ENCODE measurements at regions not wholly inside any gene's neighbourhood (a gene's known extent, or its start where the extent isn't known, plus 50 kb on each side); places are given as distances from the start of the nearest gene placed in this dataset.

DNA sequence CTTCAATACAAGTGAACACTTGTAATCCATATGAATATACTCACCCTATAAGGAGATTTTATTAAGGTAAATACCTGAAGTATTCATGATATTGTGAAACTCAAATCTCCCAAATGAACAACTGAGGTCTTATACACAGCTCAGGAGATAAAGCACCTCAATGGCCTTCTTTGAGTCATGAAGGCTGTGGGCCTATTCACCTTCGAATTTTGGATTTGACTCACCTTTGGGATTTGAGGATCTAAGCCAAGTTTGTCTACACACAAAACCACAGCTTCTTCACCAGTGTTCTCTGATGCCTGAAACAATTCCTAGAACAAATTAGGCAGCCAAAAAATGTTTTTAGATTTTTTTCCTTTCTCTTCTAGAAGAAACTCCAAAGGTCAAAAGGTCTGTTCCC lies 194.1 kb downstream of the NUAK1 start:
- H3K27me3 Mint-ChIP-seq, result peaks cover 11% of the 10 kb centered on the region
- ChIA-PET POLR2A (no interaction called here), CTCF (no interaction called here)
- H3K27ac Mint-ChIP-seq, result no peak overlapping the region
- no peaks in the 10 kb centered on the region for H3K4me1 Mint-ChIP-seq (ENCODE audit: low read depth)
- H3K4me3 ChIP-seq (ENCODE audit: low read length), result no peak overlapping the region
- H3K27me3 ChIP-seq (ENCODE audit: control insufficient read depth in 1 of 2, insufficient read depth in 2 of 2, low read length in 2 of 2), result peaks cover 0 to 3% of the 10 kb centered on the region in 2 experiments
- no peak overlapping the region for H3K4me3 Mint-ChIP-seq
- H3K36me3 Mint-ChIP-seq (ENCODE audit: low read depth), result no peaks in the 10 kb centered on the region
- H3K4me1 ChIP-seq (ENCODE audit: insufficient read depth, low read length), result no peaks in the 10 kb centered on the region
- H3K27ac ChIP-seq (ENCODE audit: low read depth in 1 of 2, low read length in 2 of 2), result no peak overlapping the region
- intact Hi-C loops (cut with DNase I, micrococcal nuclease), result no loop called here
- ATAC-seq (ENCODE audit: poor library complexity), result no peak
- TF ChIP-seq, protein P1, sequence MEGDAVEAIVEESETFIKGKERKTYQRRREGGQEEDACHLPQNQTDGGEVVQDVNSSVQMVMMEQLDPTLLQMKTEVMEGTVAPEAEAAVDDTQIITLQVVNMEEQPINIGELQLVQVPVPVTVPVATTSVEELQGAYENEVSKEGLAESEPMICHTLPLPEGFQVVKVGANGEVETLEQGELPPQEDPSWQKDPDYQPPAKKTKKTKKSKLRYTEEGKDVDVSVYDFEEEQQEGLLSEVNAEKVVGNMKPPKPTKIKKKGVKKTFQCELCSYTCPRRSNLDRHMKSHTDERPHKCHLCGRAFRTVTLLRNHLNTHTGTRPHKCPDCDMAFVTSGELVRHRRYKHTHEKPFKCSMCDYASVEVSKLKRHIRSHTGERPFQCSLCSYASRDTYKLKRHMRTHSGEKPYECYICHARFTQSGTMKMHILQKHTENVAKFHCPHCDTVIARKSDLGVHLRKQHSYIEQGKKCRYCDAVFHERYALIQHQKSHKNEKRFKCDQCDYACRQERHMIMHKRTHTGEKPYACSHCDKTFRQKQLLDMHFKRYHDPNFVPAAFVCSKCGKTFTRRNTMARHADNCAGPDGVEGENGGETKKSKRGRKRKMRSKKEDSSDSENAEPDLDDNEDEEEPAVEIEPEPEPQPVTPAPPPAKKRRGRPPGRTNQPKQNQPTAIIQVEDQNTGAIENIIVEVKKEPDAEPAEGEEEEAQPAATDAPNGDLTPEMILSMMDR (IDR thresholded peaks at IDR 0.05), result no peak
- peaks cover 0 to 3% of the 10 kb centered on the region in 2 experiments for H3K9me3 ChIP-seq (ENCODE audit: control insufficient read depth in 1 of 2, insufficient read depth in 1 of 2, low read length in 2 of 2)
- peaks cover 9% of the 10 kb centered on the region for H3K9me3 Mint-ChIP-seq
- H3K36me3 ChIP-seq (ENCODE audit: insufficient read depth, low read length), result no peaks in the 10 kb centered on the region
- no peak for DNase-seq

DNA sequence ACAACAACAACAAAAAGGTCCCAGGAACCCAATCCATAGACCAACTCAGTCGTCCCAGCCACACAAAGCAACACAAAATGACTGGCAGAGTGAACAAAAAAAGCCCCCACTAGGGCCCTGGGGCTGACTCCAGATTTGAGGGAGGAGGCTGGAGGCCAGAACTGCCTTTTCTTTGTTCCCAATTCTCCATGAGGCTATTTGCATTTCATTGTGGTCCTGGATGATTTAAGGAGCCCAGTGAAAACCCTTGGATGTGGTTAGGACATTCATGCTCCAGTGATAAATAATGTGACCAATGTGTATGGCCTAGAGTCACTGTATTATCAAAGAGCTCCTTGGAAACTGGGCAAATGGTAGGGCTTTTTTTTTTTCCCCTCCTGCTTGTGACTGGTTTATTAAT lies 192.9 kb downstream of the NUAK1 start:
- no peak overlapping the region for H3K4me3 ChIP-seq (ENCODE audit: low read length)
- Mint-ChIP-seq H3K27ac (no peak overlapping the region), H3K27me3 (peaks cover 11% of the 10 kb centered on the region), H3K36me3 (ENCODE audit: low read depth) (no peaks in the 10 kb centered on the region), H3K9me3 (peaks cover 9% of the 10 kb centered on the region), H3K4me1 (ENCODE audit: low read depth) (no peaks in the 10 kb centered on the region), H3K4me3 (no peak overlapping the region)
- peaks cover 0 to 3% of the 10 kb centered on the region in 2 experiments for H3K9me3 ChIP-seq (ENCODE audit: control insufficient read depth in 1 of 2, insufficient read depth in 1 of 2, low read length in 2 of 2)
- H3K27me3 ChIP-seq (ENCODE audit: control insufficient read depth in 1 of 2, insufficient read depth in 2 of 2, low read length in 2 of 2), result no peaks in the 10 kb centered on the region
- H3K27ac ChIP-seq (ENCODE audit: low read depth in 1 of 2, low read length in 2 of 2), result no peak overlapping the region
- intact Hi-C loops (cut with DNase I, micrococcal nuclease), result no loop called here
- no peak for ATAC-seq (ENCODE audit: poor library complexity)
- TF ChIP-seq, protein P1 (IDR thresholded peaks at IDR 0.05), result no peak
- DNase-seq, result no peak
- POLR2A ChIA-PET, result no interaction called here
- CTCF ChIA-PET, result no interaction called here
- H3K4me1 ChIP-seq (ENCODE audit: insufficient read depth, low read length), result no peaks in the 10 kb centered on the region
- no peaks in the 10 kb centered on the region for H3K36me3 ChIP-seq (ENCODE audit: insufficient read depth, low read length)

DNA sequence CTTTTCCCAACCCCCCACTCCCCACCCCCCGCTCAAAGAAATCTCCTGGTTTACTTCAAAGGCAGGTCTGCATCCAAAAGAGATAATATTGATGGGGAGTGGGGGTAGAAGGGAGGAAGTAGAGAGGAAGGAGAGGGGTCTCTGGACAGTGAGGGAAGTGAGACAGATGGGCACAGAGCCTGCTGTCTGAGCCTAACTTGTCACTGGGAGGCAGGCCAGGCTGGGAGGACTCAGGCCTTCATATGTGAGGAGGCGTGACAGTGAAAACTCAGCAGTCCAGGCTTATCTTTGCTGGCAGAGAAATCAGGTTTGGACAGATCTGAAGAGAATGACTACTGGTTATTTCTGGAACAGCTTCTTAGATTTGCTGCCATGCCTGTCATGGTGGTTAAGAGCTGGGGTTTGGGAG lies 192.3 kb downstream of the NUAK1 start:
- POLR2A ChIA-PET, result no interaction called here

More for the DNA sequence above, 192.3 kb downstream of the NUAK1 start:
- no peak overlapping the region for H3K4me3 Mint-ChIP-seq
- TF ChIP-seq, protein P1 (IDR thresholded peaks at IDR 0.05), result no peak
- H3K9me3 Mint-ChIP-seq, result peaks cover 9% of the 10 kb centered on the region
- intact Hi-C loops (cut with DNase I, micrococcal nuclease), result no loop called here
- H3K36me3 Mint-ChIP-seq (ENCODE audit: low read depth), result no peaks in the 10 kb centered on the region
- H3K4me1 Mint-ChIP-seq (ENCODE audit: low read depth), result no peaks in the 10 kb centered on the region
- Histone ChIP-seq H3K27me3 (ENCODE audit: control insufficient read depth in 1 of 2, insufficient read depth in 2 of 2, low read length in 2 of 2) (peaks cover 0 to 3% of the 10 kb centered on the region in 2 experiments), H3K27ac (ENCODE audit: low read depth in 1 of 2, low read length in 2 of 2) (no peak overlapping the region), H3K4me3 (ENCODE audit: low read length) (no peak overlapping the region), H3K4me1 (ENCODE audit: insufficient read depth, low read length) (no peaks in the 10 kb centered on the region), H3K36me3 (ENCODE audit: insufficient read depth, low read length) (no peaks in the 10 kb centered on the region), H3K9me3 (ENCODE audit: control insufficient read depth in 1 of 2, insufficient read depth in 1 of 2, low read length in 2 of 2) (peaks cover 0 to 3% of the 10 kb centered on the region in 2 experiments)
- H3K27ac Mint-ChIP-seq, result no peak overlapping the region
- DNase-seq (no peak), ATAC-seq (ENCODE audit: poor library complexity) (no peak)
- H3K27me3 Mint-ChIP-seq, result peaks cover 11% of the 10 kb centered on the region
- CTCF ChIA-PET, result no interaction called here

All from CD4-positive, alpha-beta T cell (primary cell).